ENCODE measurements at regions not wholly inside any gene's neighbourhood (a gene's known extent, or its start where the extent isn't known, plus 50 kb on each side); places are given as distances from the start of the nearest gene placed in this dataset.

- Histone ChIP-seq H3K9me3 (ENCODE audit: control insufficient read depth, insufficient read depth, low read depth, low read length) (no peaks in the 10 kb centered on the region), H3K27ac (ENCODE audit: insufficient read depth, low read length) (no peak overlapping the region), H4K20me1 (ENCODE audit: control insufficient read depth, extremely low read depth, insufficient read depth, low read length) (no peaks in the 10 kb centered on the region), H3K79me2 (ENCODE audit: control insufficient read depth, insufficient read depth, low read length) (no peaks in the 10 kb centered on the region), H3K4me3 (replicated peaks in 1 of 4; ENCODE audit: control extremely low read depth in 1 of 4, insufficient read depth in 1 of 4, low read depth in 3 of 4, low read length in 4 of 4) (no peak overlapping the region), H3K4me2 (ENCODE audit: extremely low read depth, insufficient read depth, low read length) (no peak overlapping the region), H3K36me3 (ENCODE audit: control insufficient read depth, insufficient read depth, low read length) (no peaks in the 10 kb centered on the region), H3K9ac (ENCODE audit: insufficient read depth, low read length) (no peak overlapping the region), H3K4me1 (ENCODE audit: control insufficient read depth, extremely low read depth, insufficient read depth, low read length) (no peaks in the 10 kb centered on the region), H3K27me3 (ENCODE audit: control insufficient read depth, insufficient read depth, low read length) (no peaks in the 10 kb centered on the region), H2AFZ (ENCODE audit: low read length) (no peak overlapping the region)
- TF ChIP-seq EZH2 (IDR thresholded peaks at IDR 0.05; ENCODE audit: low read length, missing control alignments): no peak
- TF ChIP-seq CTCF (conservative IDR thresholded peaks at IDR 0.05 in 1 of 2, IDR thresholded peaks at IDR 0.05 in 1 of 2; ENCODE audit: low read depth in 1 of 2, low read length in 2 of 2): no peak
- DNase-seq (ENCODE audit: low read depth in 2 of 2): no peak
These were observed 395.3 kb downstream of the AEBP2 start for GRCh38 chr12:19834592-19834991.

DNA sequence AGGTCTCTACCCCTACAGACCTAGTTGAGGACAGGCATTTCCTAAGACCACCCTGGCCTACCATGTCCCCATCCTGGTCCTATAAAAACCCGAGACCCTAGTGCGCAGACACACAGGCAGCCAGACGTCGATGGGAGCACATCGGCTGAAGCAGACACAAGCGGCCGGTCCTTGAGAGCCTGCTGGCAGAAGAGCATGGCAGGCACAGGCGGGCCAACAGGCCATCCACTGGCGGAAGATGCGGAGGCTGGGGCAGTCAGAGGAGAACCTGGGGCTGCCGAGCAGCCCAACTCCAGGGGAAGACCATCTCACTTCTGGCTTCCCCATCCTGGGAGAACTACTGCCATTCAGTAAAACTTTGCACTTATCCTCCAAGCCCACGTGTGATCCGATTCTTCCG, 396.8 kb downstream of the AEBP2 start:
- H3K4me1 ChIP-seq (ENCODE audit: control insufficient read depth, extremely low read depth, insufficient read depth, low read length): no peaks in the 10 kb centered on the region
- no peaks in the 10 kb centered on the region for H3K27me3 ChIP-seq (ENCODE audit: control insufficient read depth, insufficient read depth, low read length)
- H3K36me3 ChIP-seq (ENCODE audit: control insufficient read depth, insufficient read depth, low read length): no peaks in the 10 kb centered on the region
- H2AFZ ChIP-seq (ENCODE audit: low read length): no peak overlapping the region
- H3K27ac ChIP-seq (ENCODE audit: insufficient read depth, low read length): no peak overlapping the region
- no peaks in the 10 kb centered on the region for H3K79me2 ChIP-seq (ENCODE audit: control insufficient read depth, insufficient read depth, low read length)
- H3K4me3 ChIP-seq (replicated peaks in 1 of 4; ENCODE audit: control extremely low read depth in 1 of 4, insufficient read depth in 1 of 4, low read depth in 3 of 4, low read length in 4 of 4): no peak overlapping the region
- DNase-seq (ENCODE audit: low read depth in 2 of 2): no peak
- H3K4me2 ChIP-seq (ENCODE audit: extremely low read depth, insufficient read depth, low read length): no peak overlapping the region
- TF ChIP-seq CTCF (conservative IDR thresholded peaks at IDR 0.05 in 1 of 2, IDR thresholded peaks at IDR 0.05 in 1 of 2; ENCODE audit: low read depth in 1 of 2, low read length in 2 of 2) (no peak), EZH2 (IDR thresholded peaks at IDR 0.05; ENCODE audit: low read length, missing control alignments) (no peak)
- H3K9ac ChIP-seq (ENCODE audit: insufficient read depth, low read length): no peak overlapping the region
- H4K20me1 ChIP-seq (ENCODE audit: control insufficient read depth, extremely low read depth, insufficient read depth, low read length): no peaks in the 10 kb centered on the region
- H3K9me3 ChIP-seq (ENCODE audit: control insufficient read depth, insufficient read depth, low read depth, low read length): no peaks in the 10 kb centered on the region

GRCh38 chr12:19836456-19836855, 397.2 kb downstream of the AEBP2 start:
- DNase-seq (ENCODE audit: low read depth in 2 of 2): no peak
- Histone ChIP-seq H3K4me1 (ENCODE audit: control insufficient read depth, extremely low read depth, insufficient read depth, low read length) (no peaks in the 10 kb centered on the region), H3K27me3 (ENCODE audit: control insufficient read depth, insufficient read depth, low read length) (no peaks in the 10 kb centered on the region), H4K20me1 (ENCODE audit: control insufficient read depth, extremely low read depth, insufficient read depth, low read length) (no peaks in the 10 kb centered on the region), H3K9me3 (ENCODE audit: control insufficient read depth, insufficient read depth, low read depth, low read length) (no peaks in the 10 kb centered on the region), H3K36me3 (ENCODE audit: control insufficient read depth, insufficient read depth, low read length) (no peaks in the 10 kb centered on the region), H3K79me2 (ENCODE audit: control insufficient read depth, insufficient read depth, low read length) (no peaks in the 10 kb centered on the region), H3K27ac (ENCODE audit: insufficient read depth, low read length) (no peak overlapping the region), H3K4me3 (replicated peaks in 1 of 4; ENCODE audit: control extremely low read depth in 1 of 4, insufficient read depth in 1 of 4, low read depth in 3 of 4, low read length in 4 of 4) (no peak overlapping the region), H3K9ac (ENCODE audit: insufficient read depth, low read length) (no peak overlapping the region), H2AFZ (ENCODE audit: low read length) (no peak overlapping the region), H3K4me2 (ENCODE audit: extremely low read depth, insufficient read depth, low read length) (no peak overlapping the region)
- no peak for TF ChIP-seq EZH2 (IDR thresholded peaks at IDR 0.05; ENCODE audit: low read length, missing control alignments)
- no peak for TF ChIP-seq CTCF (conservative IDR thresholded peaks at IDR 0.05 in 1 of 2, IDR thresholded peaks at IDR 0.05 in 1 of 2; ENCODE audit: low read depth in 1 of 2, low read length in 2 of 2)

Data from fibroblast of lung (primary cell).